Vagina (tissue), 2 donors: ENCODE measurements at regions not wholly inside any gene's neighbourhood (a gene's known extent, or its start where the extent isn't known, plus 50 kb on each side); places are given as distances from the start of the nearest gene placed in this dataset.
"Not testable (repeated sequence)": the region's sequence is repeated elsewhere in the genome, so short reads cannot be mapped to it uniquely, and the experiment has no call there.

Experiments used
- DNase-seq, 2 donors: peaks; one replicate each; pipeline ENCODE4 v3.0.0-alpha.2; 2017; ENCODE audit errors: extremely low spot score in 2 of 2
- H3K27ac ChIP-seq: fragments of 200-600 bp; sonication (generic); one replicate; pipeline ENCODE4 v1.5.1; 2019
- H3K27me3 ChIP-seq: fragments of 200-600 bp; sonication (generic); one replicate; pipeline ENCODE4 v1.5.1; 2019
- H3K36me3 ChIP-seq, 2 donors: fragments of 200-600 bp; sonication (generic); one replicate each; pipeline ENCODE4 v1.5.1; 2017 to 2019
- H3K4me1 ChIP-seq: fragments of 200-600 bp; sonication (generic); one replicate; pipeline ENCODE4 v1.5.1; 2019
- H3K4me3 ChIP-seq, 2 donors: fragments of 200-600 bp; sonication (generic); 1 replicate in 1 of 2; 2 replicates in 1 of 2; pipeline ENCODE4 v1.5.1; 2016 to 2019
- H3K9me3 ChIP-seq: fragments of 200-600 bp; sonication (generic); one replicate; pipeline ENCODE4 v1.5.1; 2019
- CTCF ChIP-seq, 3 experiments: fragments of 450-650 bp in 2 of 3; fragments of 200-600 bp in 1 of 3; sonication (generic) in 1 of 3; IDR thresholded peaks; one replicate each; pipeline ENCODE4 v1.5.1; 2017 to 2019; ENCODE audit warnings: antibody characterized with exemption in 3 of 3, mild to moderate bottlenecking in 2 of 3, moderate library complexity in 2 of 3
- POLR2A ChIP-seq, 2 donors: fragments of 450-650 bp; IDR thresholded peaks; one replicate each; pipeline ENCODE4 v1.6.1; 2017; ENCODE audit warnings: antibody characterized with exemption in 2 of 2, mild to moderate bottlenecking in 2 of 2, moderate library complexity in 2 of 2
- POLR2AphosphoS5 ChIP-seq, 2 donors: sonication (generic); formaldehyde crosslinking; IDR thresholded peaks; one replicate each; pipeline ENCODE4 v1.9.0; 2017; ENCODE audit warnings: antibody characterized with exemption in 2 of 2, mild to moderate bottlenecking in 2 of 2, low read depth in 1 of 2; ENCODE audit not compliant: insufficient read depth in 1 of 2
- intact Hi-C: fragments of 100-400 bp; cut with DNase I; formaldehyde crosslinking; loops from one replicate; pipeline ENCODE4 v1.15.1; 2023

DNA sequence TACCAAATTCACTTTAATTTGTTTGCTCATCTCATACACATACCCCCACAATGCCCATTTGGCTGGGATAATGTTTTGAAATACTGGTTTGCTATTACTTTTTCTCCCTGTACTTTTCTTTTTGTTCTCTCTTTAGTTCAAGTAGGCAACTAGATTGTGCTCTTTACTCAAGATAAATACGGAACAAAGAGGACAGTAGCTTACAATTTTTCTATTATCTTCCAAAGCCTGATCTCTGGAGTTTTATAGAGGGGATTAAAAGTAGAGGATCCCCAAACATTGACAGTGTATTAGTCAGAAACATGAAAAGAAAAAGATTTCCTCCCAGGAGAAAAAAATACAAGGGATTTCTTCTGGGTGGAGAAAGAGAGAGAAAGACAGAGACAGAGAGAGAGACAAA lies 102.1 kb upstream of the FSCB start:
- H3K4me1 ChIP-seq = no peaks in the 10 kb centered on the region
- no peaks in the 10 kb centered on the region for H3K27me3 ChIP-seq
- H3K9me3 ChIP-seq = no peaks in the 10 kb centered on the region
- intact Hi-C loops = no loop called here
- DNase-seq = no peak
- H3K27ac ChIP-seq = no peak overlapping the region
- H3K36me3 ChIP-seq = no peaks in the 10 kb centered on the region
- H3K4me3 ChIP-seq = no peak overlapping the region
- TF ChIP-seq POLR2A (IDR thresholded peaks at IDR 0.05) = no peak
- TF ChIP-seq POLR2AphosphoS5 (IDR thresholded peaks at IDR 0.05; ENCODE audit: insufficient read depth in 1 of 2, low read depth in 1 of 2) = no peak
- no peak for TF ChIP-seq CTCF (IDR thresholded peaks at IDR 0.05)

DNA sequence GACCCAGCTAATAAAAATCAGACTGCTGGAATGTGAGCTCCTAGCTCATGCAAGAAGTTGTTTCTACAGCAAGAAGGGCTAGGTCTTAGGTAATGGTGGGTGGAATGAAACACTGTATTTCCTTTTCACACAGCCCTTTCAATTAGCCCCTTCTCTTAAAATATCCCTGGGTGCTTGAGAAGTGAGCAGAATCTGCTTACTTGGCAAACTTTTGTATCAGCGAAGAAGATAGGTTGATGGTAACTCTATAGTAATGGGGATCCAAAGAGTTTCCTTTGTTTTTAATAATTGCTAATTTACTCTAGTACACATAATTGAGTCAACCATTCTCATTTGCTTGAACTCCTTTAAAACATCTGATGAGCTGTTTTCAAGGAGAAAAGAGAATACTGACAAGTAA lies 100.6 kb upstream of the FSCB start:
- TF ChIP-seq POLR2A (IDR thresholded peaks at IDR 0.05) (no peak), CTCF (IDR thresholded peaks at IDR 0.05) (no peak)
- no peak for DNase-seq
- H3K36me3 ChIP-seq = no peaks in the 10 kb centered on the region
- intact Hi-C loops = no loop called here
- no peaks in the 10 kb centered on the region for H3K4me1 ChIP-seq
- no peak overlapping the region for H3K27ac ChIP-seq
- H3K4me3 ChIP-seq = no peak overlapping the region
- H3K27me3 ChIP-seq = no peaks in the 10 kb centered on the region
- H3K9me3 ChIP-seq = no peaks in the 10 kb centered on the region

- Histone ChIP-seq H3K36me3 (no peaks in the 10 kb centered on the region), H3K4me3 (no peak overlapping the region), H3K27ac (no peak overlapping the region), H3K27me3 (no peaks in the 10 kb centered on the region), H3K9me3 (no peaks in the 10 kb centered on the region), H3K4me1 (no peaks in the 10 kb centered on the region)
- no peak for TF ChIP-seq POLR2AphosphoS5 (IDR thresholded peaks at IDR 0.05; ENCODE audit: insufficient read depth in 1 of 2, low read depth in 1 of 2)
- no peak for TF ChIP-seq POLR2A (IDR thresholded peaks at IDR 0.05)
- TF ChIP-seq CTCF (IDR thresholded peaks at IDR 0.05) = no peak
- intact Hi-C loops = no loop called here
- DNase-seq = no peak
These were observed 99.5 kb upstream of the FSCB start for GRCh38 chr14:44606576-44606975.

DNA sequence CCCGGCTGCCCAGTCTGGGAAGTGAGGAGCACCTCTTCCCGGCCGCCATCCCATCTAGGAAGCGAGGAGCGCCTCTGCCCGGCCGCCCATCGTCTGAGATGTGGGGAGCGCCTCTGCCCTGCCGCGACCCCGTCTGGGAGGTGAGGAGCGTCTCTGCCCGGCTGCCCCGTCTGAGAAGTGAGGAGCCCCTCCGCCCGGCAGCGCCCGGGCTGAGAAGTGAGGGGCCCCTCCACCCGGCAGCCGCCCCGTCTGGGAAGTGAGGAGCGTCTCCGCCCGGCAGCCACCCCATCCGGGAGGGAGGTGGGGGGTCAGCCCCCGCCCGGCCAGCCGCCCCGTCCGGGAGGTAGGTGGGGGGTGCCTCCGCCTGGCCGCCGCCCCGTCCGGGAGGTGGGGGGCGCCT lies 94.2 kb upstream of the FSCB start:
- H3K4me1 ChIP-seq, H3K27me3 ChIP-seq, H3K9me3 ChIP-seq, DNase-seq, intact Hi-C loops, H3K36me3 ChIP-seq, H3K4me3 ChIP-seq, H3K27ac ChIP-seq: not testable (repeated sequence)

- no peaks in the 10 kb centered on the region for H3K9me3 ChIP-seq
- no peaks in the 10 kb centered on the region for H3K36me3 ChIP-seq
- H3K27ac ChIP-seq = no peak overlapping the region
- H3K4me3 ChIP-seq = no peak overlapping the region
- TF ChIP-seq CTCF (IDR thresholded peaks at IDR 0.05) (no peak), POLR2A (IDR thresholded peaks at IDR 0.05) (no peak), POLR2AphosphoS5 (IDR thresholded peaks at IDR 0.05; ENCODE audit: insufficient read depth in 1 of 2, low read depth in 1 of 2) (no peak)
- intact Hi-C loops = no loop called here
- no peaks in the 10 kb centered on the region for H3K27me3 ChIP-seq
- no peaks in the 10 kb centered on the region for H3K4me1 ChIP-seq
- DNase-seq = no peak
These were observed 82.1 kb upstream of the FSCB start for GRCh38 chr14:44589180-44589579.

DNA sequence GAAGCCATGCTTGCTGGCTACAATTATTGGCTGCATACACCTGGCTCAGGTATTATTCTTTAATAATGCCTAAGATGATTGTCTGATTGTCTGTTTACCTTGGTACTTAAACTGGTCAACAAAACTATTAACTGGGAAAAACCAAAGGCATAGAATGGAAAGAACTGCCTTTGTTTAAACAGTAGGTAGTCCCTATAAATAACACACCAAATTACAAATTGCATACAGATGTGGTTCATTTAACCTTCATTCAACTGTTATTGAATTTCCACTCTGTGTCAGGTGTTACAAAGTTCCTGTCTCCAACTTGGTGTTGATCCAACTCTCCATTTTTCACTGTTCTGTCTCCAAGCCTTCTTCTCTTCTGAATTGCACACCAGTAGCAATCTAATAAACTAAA lies 79.8 kb upstream of the FSCB start:
- H3K36me3 ChIP-seq = no peaks in the 10 kb centered on the region
- H3K27ac ChIP-seq = no peak overlapping the region
- no peaks in the 10 kb centered on the region for H3K9me3 ChIP-seq
- no peak overlapping the region for H3K4me3 ChIP-seq
- no peak for DNase-seq
- TF ChIP-seq CTCF (IDR thresholded peaks at IDR 0.05) (no peak), POLR2AphosphoS5 (IDR thresholded peaks at IDR 0.05; ENCODE audit: insufficient read depth in 1 of 2, low read depth in 1 of 2) (no peak), POLR2A (IDR thresholded peaks at IDR 0.05) (no peak)
- no peaks in the 10 kb centered on the region for H3K27me3 ChIP-seq
- H3K4me1 ChIP-seq = no peaks in the 10 kb centered on the region
- intact Hi-C loops = no loop called here
